Neural cell (in vitro differentiated cells): ENCODE measurements at regions not wholly inside any gene's neighbourhood (a gene's known extent, or its start where the extent isn't known, plus 50 kb on each side); places are given as distances from the start of the nearest gene placed in this dataset.

Experiments
- H2AFZ ChIP-seq: fragments of 200-600, 300-800 bp; sonication (generic), shearing (Covaris generic); 2 replicates; pipeline ENCODE4 v1.6.0; 2014; ENCODE audit warnings: low read depth, mild to moderate bottlenecking, antibody characterized with exemption, low read length, moderate library complexity
- H3F3A ChIP-seq: fragments of 200-600 bp; shearing (Covaris generic); 2 replicates; pipeline ENCODE4 v1.6.1; 2016; ENCODE audit warnings: mild to moderate bottlenecking, moderate library complexity, mixed read lengths, antibody characterized with exemption, low read length; ENCODE audit not compliant: insufficient read depth, poor library complexity, severe bottlenecking
- H3K27ac ChIP-seq: fragments of 200-600, 300-800 bp; sonication (generic), shearing (Covaris generic); 2 replicates; pipeline ENCODE4 v1.5.1; 2014; ENCODE audit warnings: mild to moderate bottlenecking, low read length, moderate library complexity
- H3K27me3 ChIP-seq: fragments of 300-800, 200-600 bp; sonication (generic), shearing (Covaris generic); 2 replicates; pipeline ENCODE4 v1.6.0; 2014; ENCODE audit warnings: mild to moderate bottlenecking, low read depth, low read length, moderate library complexity; ENCODE audit not compliant: insufficient read depth
- H3K36me3 ChIP-seq: fragments of 300-800, 200-600 bp; sonication (generic), shearing (Covaris generic); 2 replicates; pipeline ENCODE4 v1.5.1; 2014; ENCODE audit warnings: mild to moderate bottlenecking, antibody characterized with exemption, low read length, moderate library complexity; ENCODE audit not compliant: insufficient read depth
- H3K4me2 ChIP-seq: fragments of 300-800, 200-600 bp; sonication (generic), shearing (Covaris generic); 2 replicates; pipeline ENCODE4 v1.6.0; 2014; ENCODE audit warnings: mild to moderate bottlenecking, low read length
- H3K4me3 ChIP-seq: fragments of 300-800, 200-600 bp; sonication (generic), shearing (Covaris generic); 2 replicates; pipeline ENCODE4 v1.5.1; 2014; ENCODE audit warnings: mild to moderate bottlenecking, low read length, moderate library complexity
- H3K79me2 ChIP-seq: fragments of 200-600 bp; shearing (Covaris generic); replicated peaks from 2 replicates; pipeline ENCODE4 v1.6.0; 2014; ENCODE audit warnings: mild to moderate bottlenecking, low read length, moderate library complexity; ENCODE audit not compliant: insufficient read depth
- H3K9ac ChIP-seq: fragments of 300-800, 200-600 bp; sonication (generic), shearing (Covaris generic); 2 replicates; pipeline ENCODE4 v1.6.1; 2016; ENCODE audit warnings: mild to moderate bottlenecking, low read length, mixed read lengths
- H3K9me2 ChIP-seq: fragments of 200-600 bp; shearing (Covaris generic); 2 replicates; pipeline ENCODE4 v1.6.1; 2016; ENCODE audit warnings: mild to moderate bottlenecking, low read length, mixed read lengths; ENCODE audit not compliant: insufficient read depth
- H3K9me3 ChIP-seq: fragments of 200-600, 300-800 bp; sonication (generic), shearing (Covaris generic); 2 replicates; pipeline ENCODE4 v1.6.1; 2016; ENCODE audit warnings: mild to moderate bottlenecking, mixed run types, low read length, moderate library complexity, mixed read lengths
- H4K20me1 ChIP-seq: fragments of 200-600 bp; shearing (Covaris generic); 2 replicates; pipeline ENCODE4 v1.6.1; 2016; ENCODE audit warnings: mild to moderate bottlenecking, mixed run types; ENCODE audit not compliant: insufficient read depth
- CTCF ChIP-seq: fragments of 450-650 bp; IDR thresholded peaks from 2 replicates; pipeline ENCODE4 v1.5.1; 2014; ENCODE audit warnings: antibody characterized with exemption, mild to moderate bottlenecking, moderate library complexity; ENCODE audit not compliant: poor library complexity, severe bottlenecking
- EP300 ChIP-seq: fragments of 450-650 bp; conservative IDR thresholded peaks from 2 replicates; pipeline ENCODE4 v1.6.1; 2014; ENCODE audit warnings: antibody characterized with exemption, mild to moderate bottlenecking, moderate library complexity; ENCODE audit not compliant: poor library complexity, severe bottlenecking
- EZH2 ChIP-seq: fragments of 200-600, 300-800 bp; shearing (Covaris generic), sonication (generic); IDR thresholded peaks from 2 replicates; pipeline ENCODE4 v1.6.1; 2014; ENCODE audit warnings: antibody characterized with exemption, low read length, borderline replicate concordance, mild to moderate bottlenecking; ENCODE audit not compliant: insufficient read depth, poor library complexity, severe bottlenecking
- MXI1 ChIP-seq: fragments of 450-650 bp; conservative IDR thresholded peaks from 2 replicates; pipeline ENCODE4 v1.6.1; 2014; ENCODE audit warnings: antibody characterized with exemption, mild to moderate bottlenecking; ENCODE audit not compliant: poor library complexity, severe bottlenecking
- POLR2AphosphoS5 ChIP-seq: IDR thresholded peaks from 2 replicates; pipeline ENCODE4 v1.6.1; 2012
- RAD21 ChIP-seq: fragments of 450-650 bp; conservative IDR thresholded peaks from 2 replicates; pipeline ENCODE4 v1.6.1; 2014; ENCODE audit warnings: antibody characterized with exemption, mild to moderate bottlenecking, moderate library complexity
- REST ChIP-seq: IDR thresholded peaks from 2 replicates; pipeline ENCODE4 v1.6.1; 2012; ENCODE audit warnings: borderline replicate concordance
- SMC3 ChIP-seq: fragments of 450-650 bp; conservative IDR thresholded peaks from 2 replicates; pipeline ENCODE4 v1.6.1; 2014; ENCODE audit warnings: antibody characterized with exemption, mild to moderate bottlenecking, moderate library complexity; ENCODE audit not compliant: poor library complexity
- TAF1 ChIP-seq: IDR thresholded peaks from 2 replicates; pipeline ENCODE4 v1.6.1; 2012; ENCODE audit warnings: low read depth

GRCh38 chr5:126125407-126125806, 297.8 kb upstream of the GRAMD2B start:
- no peaks in the 10 kb centered on the region for H3K79me2 ChIP-seq

GRCh38 chr5:126126574-126126973, 296.6 kb upstream of the GRAMD2B start:
- Histone ChIP-seq H3K79me2 (no peaks in the 10 kb centered on the region), H3K27me3 (no peaks in the 10 kb centered on the region)
- TF ChIP-seq MXI1 (no peak), SMC3 (no peak), REST (no peak), POLR2AphosphoS5 (no peak), CTCF (no peak), EP300 (no peak)

More at GRCh38 chr5:126125407-126125806, 297.8 kb upstream of the GRAMD2B start:
- no peaks in the 10 kb centered on the region for H4K20me1 ChIP-seq
- no peaks in the 10 kb centered on the region for H3K9me3 ChIP-seq
- H2AFZ ChIP-seq, result no peak overlapping the region
- no peaks in the 10 kb centered on the region for H3K36me3 ChIP-seq
- no peak overlapping the region for H3K9ac ChIP-seq
- TF ChIP-seq EP300, result no peak
- no peak for TF ChIP-seq EZH2
- TF ChIP-seq TAF1, result no peak
- no peak for TF ChIP-seq REST
- no peak for TF ChIP-seq CTCF
- TF ChIP-seq SMC3, result no peak
- TF ChIP-seq MXI1, result no peak
- TF ChIP-seq POLR2AphosphoS5, result no peak
- TF ChIP-seq RAD21, result no peak
- no peak overlapping the region for H3K4me2 ChIP-seq
- H3F3A ChIP-seq, result peaks cover 5% of the 10 kb centered on the region
- H3K9me2 ChIP-seq, result no peaks in the 10 kb centered on the region
- H3K27me3 ChIP-seq, result no peaks in the 10 kb centered on the region
- H3K4me3 ChIP-seq, result no peak overlapping the region
- H3K27ac ChIP-seq, result no peak overlapping the region

More at GRCh38 chr5:126126574-126126973, 296.6 kb upstream of the GRAMD2B start:
- H3K36me3 ChIP-seq, result no peaks in the 10 kb centered on the region
- no peaks in the 10 kb centered on the region for H3K9me3 ChIP-seq
- H3K27ac ChIP-seq, result no peak overlapping the region
- no peak overlapping the region for H3K4me3 ChIP-seq
- H4K20me1 ChIP-seq, result no peaks in the 10 kb centered on the region
- H3F3A ChIP-seq, result no peaks in the 10 kb centered on the region
- H3K4me2 ChIP-seq, result no peak overlapping the region
- no peak overlapping the region for H3K9ac ChIP-seq
- H3K9me2 ChIP-seq, result no peaks in the 10 kb centered on the region
- no peak overlapping the region for H2AFZ ChIP-seq
